Chondrocyte (in vitro differentiated cells): ENCODE measurements at regions not wholly inside any gene's neighbourhood (a gene's known extent, or its start where the extent isn't known, plus 50 kb on each side); places are given as distances from the start of the nearest gene placed in this dataset.

Experiments
- DNase-seq: peaks from one replicate; pipeline ENCODE4 v3.0.0; 2021; ENCODE audit warnings: mixed read lengths, low spot score
- H3K27ac Mint-ChIP-seq: one replicate; pipeline ENCODE4 v1.8.0; 2021; ENCODE audit warnings: mild to moderate bottlenecking, moderate library complexity, mixed read lengths; ENCODE audit not compliant: unreplicated experiment
- H3K27me3 Mint-ChIP-seq: 2 replicates; pipeline ENCODE4 v1.8.0; 2021; ENCODE audit warnings: low read depth, mixed read lengths
- H3K36me3 Mint-ChIP-seq: 2 replicates; pipeline ENCODE4 v1.8.0; 2021; ENCODE audit warnings: low read depth, mixed read lengths
- H3K4me1 Mint-ChIP-seq: 2 replicates; pipeline ENCODE4 v1.8.0; 2021; ENCODE audit warnings: low read depth, mild to moderate bottlenecking, mixed read lengths
- H3K4me3 Mint-ChIP-seq: one replicate; pipeline ENCODE4 v1.8.0; 2021; ENCODE audit warnings: mild to moderate bottlenecking, moderate library complexity, mixed read lengths; ENCODE audit not compliant: unreplicated experiment
- H3K9me3 Mint-ChIP-seq: 2 replicates; pipeline ENCODE4 v1.8.0; 2021; ENCODE audit warnings: low read depth, mixed read lengths
- CTCF ChIP-seq: fragments of 200-600 bp; sonication (generic); IDR thresholded peaks from 2 replicates; pipeline ENCODE4 v1.5.0; 2021; ENCODE audit warnings: antibody characterized with exemption, mild to moderate bottlenecking, moderate library complexity

GRCh38 chr1:4345094-4345493 lies 309.3 kb upstream of the AJAP1 start:
- Mint-ChIP-seq H3K27me3 (no peaks in the 10 kb centered on the region), H3K4me1 (no peaks in the 10 kb centered on the region), H3K9me3 (peaks cover 39% of the 10 kb centered on the region), H3K36me3 (no peaks in the 10 kb centered on the region), H3K4me3 (no peak overlapping the region), H3K27ac (no peak overlapping the region)
- no peak for TF ChIP-seq CTCF
- no peak for DNase-seq

GRCh38 chr1:4346131-4346530 lies 308.3 kb upstream of the AJAP1 start:
- H3K4me3 Mint-ChIP-seq, result no peak overlapping the region
- H3K27ac Mint-ChIP-seq, result no peak overlapping the region
- DNase-seq, result no peak
- H3K4me1 Mint-ChIP-seq, result no peaks in the 10 kb centered on the region
- peaks cover 45% of the 10 kb centered on the region for H3K9me3 Mint-ChIP-seq
- H3K36me3 Mint-ChIP-seq, result no peaks in the 10 kb centered on the region
- H3K27me3 Mint-ChIP-seq, result no peaks in the 10 kb centered on the region
- TF ChIP-seq CTCF, result no peak

- peaks cover 33% of the 10 kb centered on the region for H3K9me3 Mint-ChIP-seq
- no peak overlapping the region for H3K27ac Mint-ChIP-seq
- H3K27me3 Mint-ChIP-seq, result no peaks in the 10 kb centered on the region
- no peaks in the 10 kb centered on the region for H3K36me3 Mint-ChIP-seq
- no peak for DNase-seq
- no peak for TF ChIP-seq CTCF
- no peaks in the 10 kb centered on the region for H3K4me1 Mint-ChIP-seq
- H3K4me3 Mint-ChIP-seq, result no peak overlapping the region
These were observed 303.0 kb upstream of the AJAP1 start for GRCh38 chr1:4351453-4351852.

GRCh38 chr1:4353090-4353856 lies 301.1 kb upstream of the AJAP1 start:
- DNase-seq, result no peak
- no peak for TF ChIP-seq CTCF
- H3K9me3 Mint-ChIP-seq, result peaks cover 27% of the 10 kb centered on the region
- H3K27me3 Mint-ChIP-seq, result no peaks in the 10 kb centered on the region
- no peak overlapping the region for H3K27ac Mint-ChIP-seq
- no peak overlapping the region for H3K4me3 Mint-ChIP-seq
- no peaks in the 10 kb centered on the region for H3K36me3 Mint-ChIP-seq
- no peaks in the 10 kb centered on the region for H3K4me1 Mint-ChIP-seq

- H3K4me1 Mint-ChIP-seq, result no peaks in the 10 kb centered on the region
- no peak overlapping the region for H3K4me3 Mint-ChIP-seq
- H3K9me3 Mint-ChIP-seq, result peaks cover 12% of the 10 kb centered on the region
- H3K36me3 Mint-ChIP-seq, result no peaks in the 10 kb centered on the region
- H3K27ac Mint-ChIP-seq, result no peak overlapping the region
- H3K27me3 Mint-ChIP-seq, result no peaks in the 10 kb centered on the region
- DNase-seq, result no peak
- TF ChIP-seq CTCF, result no peak
These were observed 298.6 kb upstream of the AJAP1 start for GRCh38 chr1:4355839-4356238.
